Cardiac muscle cell (in vitro differentiated cells and primary cell): ENCODE measurements at regions not wholly inside any gene's neighbourhood (a gene's known extent, or its start where the extent isn't known, plus 50 kb on each side); places are given as distances from the start of the nearest gene placed in this dataset.

Experiments used
- DNase-seq, 2 donors: peaks; one replicate each; pipeline versions ENCODE4 v3.0.0 to v3.0.0-alpha.2; 2010 to 2017; ENCODE audit warnings: low read depth in 1 of 2, low spot score in 1 of 2
- H3K27ac ChIP-seq: fragments of 200-600 bp; sonication (generic); 2 replicates; pipeline ENCODE4 v1.5.1; 2016
- H3K27me3 ChIP-seq: fragments of 200-600 bp; sonication (generic); 2 replicates; pipeline ENCODE4 v1.6.0; 2016; ENCODE audit warnings: control low read depth
- H3K36me3 ChIP-seq: fragments of 200-600 bp; sonication (generic); 2 replicates; pipeline ENCODE4 v1.5.1; 2016; ENCODE audit warnings: control low read depth
- H3K4me1 ChIP-seq: fragments of 200-600 bp; sonication (generic); 2 replicates; pipeline ENCODE4 v1.8.1; 2017; ENCODE audit warnings: low read depth, mild to moderate bottlenecking, mixed run types
- H3K4me3 ChIP-seq: fragments of 200-600 bp; sonication (generic); 2 replicates; pipeline ENCODE4 v1.5.1; 2016; ENCODE audit warnings: mild to moderate bottlenecking
- H3K9me3 ChIP-seq: fragments of 200-600 bp; sonication (generic); 2 replicates; pipeline ENCODE4 v1.5.1; 2017; ENCODE audit warnings: low read depth, mild to moderate bottlenecking, control low read depth
- CTCF ChIP-seq: IDR thresholded peaks from 2 replicates; pipeline ENCODE4 v1.5.1; 2012; ENCODE audit warnings: low read depth, mild to moderate bottlenecking, low read length

GRCh38 chr3:99505646-99506269, 132.6 kb upstream of the COL8A1 start:
- Histone ChIP-seq H3K27ac (no peak overlapping the region), H3K4me3 (no peak overlapping the region), H3K4me1 (no peaks in the 10 kb centered on the region), H3K36me3 (no peaks in the 10 kb centered on the region), H3K27me3 (no peaks in the 10 kb centered on the region), H3K9me3 (no peaks in the 10 kb centered on the region)
- no peak for TF ChIP-seq CTCF
- DNase-seq, result peak in 1 of 2 donors; percentile 91

- no peak overlapping the region for H3K27ac ChIP-seq
These were observed 133.2 kb upstream of the COL8A1 start for GRCh38 chr3:99505200-99505599.

GRCh38 chr3:99504258-99504657, 134.1 kb upstream of the COL8A1 start:
- Histone ChIP-seq H3K9me3 (no peaks in the 10 kb centered on the region), H3K4me1 (no peaks in the 10 kb centered on the region), H3K36me3 (no peaks in the 10 kb centered on the region), H3K27me3 (no peaks in the 10 kb centered on the region), H3K4me3 (no peak overlapping the region), H3K27ac (no peak overlapping the region)
- TF ChIP-seq CTCF, result no peak
- DNase-seq, result no peak

More at GRCh38 chr3:99505200-99505599, 133.2 kb upstream of the COL8A1 start:
- no peak overlapping the region for H3K4me3 ChIP-seq
- no peaks in the 10 kb centered on the region for H3K27me3 ChIP-seq
- H3K4me1 ChIP-seq, result no peaks in the 10 kb centered on the region
- DNase-seq, result no peak
- TF ChIP-seq CTCF, result no peak
- H3K36me3 ChIP-seq, result no peaks in the 10 kb centered on the region
- no peaks in the 10 kb centered on the region for H3K9me3 ChIP-seq

GRCh38 chr3:99503350-99503749, 135.0 kb upstream of the COL8A1 start:
- TF ChIP-seq CTCF, result no peak
- no peaks in the 10 kb centered on the region for H3K4me1 ChIP-seq
- no peak overlapping the region for H3K27ac ChIP-seq
- no peak overlapping the region for H3K4me3 ChIP-seq
- peak in 1 of 2 donors; percentile 58 for DNase-seq
- no peaks in the 10 kb centered on the region for H3K9me3 ChIP-seq
- no peaks in the 10 kb centered on the region for H3K27me3 ChIP-seq
- H3K36me3 ChIP-seq, result no peaks in the 10 kb centered on the region

- Histone ChIP-seq H3K4me3 (no peak overlapping the region), H3K36me3 (no peaks in the 10 kb centered on the region), H3K4me1 (no peaks in the 10 kb centered on the region), H3K9me3 (no peaks in the 10 kb centered on the region), H3K27ac (no peak overlapping the region), H3K27me3 (no peaks in the 10 kb centered on the region)
- no peak for TF ChIP-seq CTCF
- DNase-seq, result peak in 1 of 2 donors; percentile 57
These were observed 135.5 kb upstream of the COL8A1 start for GRCh38 chr3:99502871-99503270.
